Fibroblast of lung (primary cell): ENCODE measurements at regions not wholly inside any gene's neighbourhood (a gene's known extent, or its start where the extent isn't known, plus 50 kb on each side); places are given as distances from the start of the nearest gene placed in this dataset.

ENCODE experiments used
- EZH2 ChIP-seq: IDR thresholded peaks from 2 replicates; pipeline ENCODE4 v1.5.1; 2012; ENCODE audit warnings: low read length, control low read depth, mild to moderate bottlenecking; ENCODE audit errors: missing control alignments
- TF ChIP-seq, protein P1 (sequence below), 2 donors: IDR thresholded peaks in 1 of 2; conservative IDR thresholded peaks in 1 of 2; 1 replicate in 1 of 2; 2 replicates in 1 of 2; pipeline ENCODE4 v1.5.1; 2011 to 2012; ENCODE audit warnings: low read length in 2 of 2, control low read depth in 1 of 2, inconsistent platforms in 1 of 2, low read depth in 1 of 2, mild to moderate bottlenecking in 1 of 2

DNA sequence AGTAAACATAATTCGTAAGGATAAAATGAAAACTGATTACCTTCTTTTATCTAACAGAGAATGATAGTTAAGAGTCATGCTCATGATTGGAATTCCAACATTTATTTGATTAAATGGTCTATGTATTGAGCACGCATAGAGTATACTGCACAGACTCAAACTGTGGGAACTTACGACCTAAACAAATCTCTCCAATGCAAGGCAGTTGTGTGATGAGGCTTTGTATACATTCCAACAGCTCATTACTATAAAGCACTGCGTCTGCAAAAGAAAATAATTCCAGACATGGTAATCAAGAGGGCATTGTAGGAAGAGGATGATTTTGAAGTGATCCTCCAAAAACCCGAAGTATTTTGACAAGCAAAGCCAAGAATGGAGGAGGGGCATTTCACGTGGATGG lies 169.5 kb downstream of the NUFIP1 start:
- TF ChIP-seq, protein P1, sequence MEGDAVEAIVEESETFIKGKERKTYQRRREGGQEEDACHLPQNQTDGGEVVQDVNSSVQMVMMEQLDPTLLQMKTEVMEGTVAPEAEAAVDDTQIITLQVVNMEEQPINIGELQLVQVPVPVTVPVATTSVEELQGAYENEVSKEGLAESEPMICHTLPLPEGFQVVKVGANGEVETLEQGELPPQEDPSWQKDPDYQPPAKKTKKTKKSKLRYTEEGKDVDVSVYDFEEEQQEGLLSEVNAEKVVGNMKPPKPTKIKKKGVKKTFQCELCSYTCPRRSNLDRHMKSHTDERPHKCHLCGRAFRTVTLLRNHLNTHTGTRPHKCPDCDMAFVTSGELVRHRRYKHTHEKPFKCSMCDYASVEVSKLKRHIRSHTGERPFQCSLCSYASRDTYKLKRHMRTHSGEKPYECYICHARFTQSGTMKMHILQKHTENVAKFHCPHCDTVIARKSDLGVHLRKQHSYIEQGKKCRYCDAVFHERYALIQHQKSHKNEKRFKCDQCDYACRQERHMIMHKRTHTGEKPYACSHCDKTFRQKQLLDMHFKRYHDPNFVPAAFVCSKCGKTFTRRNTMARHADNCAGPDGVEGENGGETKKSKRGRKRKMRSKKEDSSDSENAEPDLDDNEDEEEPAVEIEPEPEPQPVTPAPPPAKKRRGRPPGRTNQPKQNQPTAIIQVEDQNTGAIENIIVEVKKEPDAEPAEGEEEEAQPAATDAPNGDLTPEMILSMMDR (conservative IDR thresholded peaks at IDR 0.05 in 1 of 2, IDR thresholded peaks at IDR 0.05 in 1 of 2; ENCODE audit: low read depth in 1 of 2, low read length in 2 of 2): no peak
- TF ChIP-seq EZH2: no peak
